Loucy (cell line): ENCODE measurements at regions not wholly inside any gene's neighbourhood (a gene's known extent, or its start where the extent isn't known, plus 50 kb on each side); places are given as distances from the start of the nearest gene placed in this dataset.

Experiments used
- H2AFZ ChIP-seq: fragments of 200-600 bp; sonication (generic); 2 replicates; pipeline ENCODE4 v1.6.0; 2016; ENCODE audit warnings: antibody characterized with exemption, mild to moderate bottlenecking, low read length, moderate library complexity
- H3F3A ChIP-seq: fragments of 200-600 bp; 2 replicates; pipeline ENCODE4 v1.6.0; 2016; ENCODE audit warnings: antibody characterized with exemption, low read depth, mild to moderate bottlenecking
- H3K27me3 ChIP-seq: fragments of 200-600 bp; sonication (generic); 2 replicates; pipeline ENCODE4 v1.6.1; 2014; ENCODE audit warnings: low read length, mild to moderate bottlenecking; ENCODE audit not compliant: insufficient read depth, poor library complexity, severe bottlenecking
- H3K36me3 ChIP-seq: fragments of 200-600 bp; sonication (generic); 2 replicates; pipeline ENCODE4 v1.6.1; 2016; ENCODE audit warnings: low read length; ENCODE audit not compliant: insufficient read depth
- H3K4me1 ChIP-seq: fragments of 200-600 bp; sonication (generic); 2 replicates; pipeline ENCODE4 v1.5.1; 2014; ENCODE audit warnings: low read length, mild to moderate bottlenecking; ENCODE audit not compliant: insufficient read depth, poor library complexity, severe bottlenecking
- H3K4me2 ChIP-seq: fragments of 200-600 bp; sonication (generic); 2 replicates; pipeline ENCODE4 v1.6.0; 2014; ENCODE audit warnings: antibody characterized with exemption, low read length, low read depth, mild to moderate bottlenecking; ENCODE audit not compliant: poor library complexity, severe bottlenecking
- H3K4me3 ChIP-seq: fragments of 200-600 bp; sonication (generic); 2 replicates; pipeline ENCODE4 v1.5.1; 2014; ENCODE audit warnings: low read length, mild to moderate bottlenecking, mixed read lengths; ENCODE audit not compliant: poor library complexity, severe bottlenecking
- H3K79me2 ChIP-seq: fragments of 200-600 bp; sonication (generic); 2 replicates; pipeline ENCODE4 v1.6.1; 2014; ENCODE audit warnings: low read length; ENCODE audit not compliant: insufficient read depth
- H3K9ac ChIP-seq: fragments of 200-600 bp; sonication (generic); 2 replicates; pipeline ENCODE4 v1.6.0; 2014; ENCODE audit warnings: mild to moderate bottlenecking, low read depth, low read length, moderate library complexity; ENCODE audit not compliant: poor library complexity, severe bottlenecking
- H3K9me2 ChIP-seq: fragments of 200-600 bp; sonication (generic); replicated peaks from 2 replicates; pipeline ENCODE4 v1.6.1; 2016; ENCODE audit warnings: low read depth, low read length, mixed read lengths
- H3K9me3 ChIP-seq: fragments of 200-600 bp; sonication (generic); 2 replicates; pipeline ENCODE4 v1.6.1; 2014; ENCODE audit warnings: mild to moderate bottlenecking, antibody characterized with exemption, low read length, low read depth; ENCODE audit not compliant: insufficient read depth
- H4K20me1 ChIP-seq: fragments of 200-600 bp; sonication (generic); 2 replicates; pipeline ENCODE4 v1.6.0; 2014; ENCODE audit warnings: antibody characterized with exemption, low read length, mild to moderate bottlenecking; ENCODE audit not compliant: insufficient read depth, poor library complexity, severe bottlenecking
- CTCF ChIP-seq: fragments of 200-600 bp; sonication (generic); conservative IDR thresholded peaks from 2 replicates; pipeline ENCODE4 v1.5.1; 2014; ENCODE audit warnings: mild to moderate bottlenecking, antibody characterized with exemption, low read length
- EZH2phosphoT487 ChIP-seq: fragments of 200-600 bp; IDR thresholded peaks from 2 replicates; pipeline ENCODE4 v1.6.1; 2018; ENCODE audit warnings: antibody characterized with exemption, mild to moderate bottlenecking, moderate library complexity, borderline replicate concordance

GRCh38 chr5:120361941-120362340, 102.2 kb upstream of the PRR16 start:
- no peaks in the 10 kb centered on the region for H3F3A ChIP-seq
- H2AFZ ChIP-seq, result no peak overlapping the region
- no peaks in the 10 kb centered on the region for H4K20me1 ChIP-seq
- H3K9ac ChIP-seq, result no peak overlapping the region
- no peaks in the 10 kb centered on the region for H3K36me3 ChIP-seq
- H3K4me1 ChIP-seq, result no peaks in the 10 kb centered on the region
- TF ChIP-seq EZH2phosphoT487 (no peak), CTCF (no peak)
- H3K79me2 ChIP-seq, result no peaks in the 10 kb centered on the region
- no peak overlapping the region for H3K4me3 ChIP-seq
- no peaks in the 10 kb centered on the region for H3K9me2 ChIP-seq
- H3K9me3 ChIP-seq, result no peaks in the 10 kb centered on the region
- H3K4me2 ChIP-seq, result no peak overlapping the region
- no peaks in the 10 kb centered on the region for H3K27me3 ChIP-seq

- Histone ChIP-seq H3K27me3 (no peaks in the 10 kb centered on the region), H2AFZ (no peak overlapping the region), H4K20me1 (no peaks in the 10 kb centered on the region), H3F3A (no peaks in the 10 kb centered on the region), H3K36me3 (no peaks in the 10 kb centered on the region), H3K9me3 (no peaks in the 10 kb centered on the region), H3K4me2 (no peak overlapping the region), H3K9me2 (no peaks in the 10 kb centered on the region), H3K9ac (no peak overlapping the region), H3K4me3 (no peak overlapping the region), H3K79me2 (no peaks in the 10 kb centered on the region), H3K4me1 (no peaks in the 10 kb centered on the region)
- TF ChIP-seq CTCF, result no peak
- TF ChIP-seq EZH2phosphoT487, result no peak
Measured at GRCh38 chr5:120362426-120362825, 101.7 kb upstream of the PRR16 start.

GRCh38 chr5:120365656-120366446, 98.2 kb upstream of the PRR16 start:
- H3K79me2 ChIP-seq, result no peaks in the 10 kb centered on the region
- H3K9ac ChIP-seq, result no peak overlapping the region
- no peaks in the 10 kb centered on the region for H3K27me3 ChIP-seq
- no peaks in the 10 kb centered on the region for H3K9me3 ChIP-seq
- H4K20me1 ChIP-seq, result no peaks in the 10 kb centered on the region
- H3K4me3 ChIP-seq, result no peak overlapping the region
- no peaks in the 10 kb centered on the region for H3K36me3 ChIP-seq
- H3F3A ChIP-seq, result no peaks in the 10 kb centered on the region
- H3K4me2 ChIP-seq, result no peak overlapping the region
- no peaks in the 10 kb centered on the region for H3K4me1 ChIP-seq
- H3K9me2 ChIP-seq, result no peaks in the 10 kb centered on the region
- H2AFZ ChIP-seq, result no peak overlapping the region
- TF ChIP-seq EZH2phosphoT487, result no peak
- no peak for TF ChIP-seq CTCF
